HFFc6 (cell line): ENCODE measurements at regions not wholly inside any gene's neighbourhood (a gene's known extent, or its start where the extent isn't known, plus 50 kb on each side); places are given as distances from the start of the nearest gene placed in this dataset.
"Not testable (repeated sequence)": the region's sequence is repeated elsewhere in the genome, so short reads cannot be mapped to it uniquely, and the experiment has no call there.

Experiments
- DNase-seq: peaks from one replicate; pipeline ENCODE4 v3.0.0-alpha.2; 2018
- H3K27ac Mint-ChIP-seq: 2 replicates; pipeline ENCODE4 v1.8.0; 2020; ENCODE audit warnings: mild to moderate bottlenecking, mixed read lengths
- H3K27me3 Mint-ChIP-seq: 2 replicates; pipeline ENCODE4 v1.8.0; 2021; ENCODE audit warnings: mild to moderate bottlenecking, moderate library complexity, mixed read lengths; ENCODE audit not compliant: insufficient read depth
- H3K36me3 Mint-ChIP-seq: 2 replicates; pipeline ENCODE4 v1.8.0; 2021; ENCODE audit warnings: low read depth, mixed read lengths
- H3K4me1 Mint-ChIP-seq: 2 replicates; pipeline ENCODE4 v1.8.0; 2020; ENCODE audit warnings: low read depth, mixed read lengths
- H3K4me3 Mint-ChIP-seq: 2 replicates; pipeline ENCODE4 v1.8.0; 2020; ENCODE audit warnings: mild to moderate bottlenecking, moderate library complexity, mixed read lengths
- H3K9me3 Mint-ChIP-seq: 2 replicates; pipeline ENCODE4 v1.8.0; 2020; ENCODE audit warnings: mild to moderate bottlenecking, mixed read lengths
- TF ChIP-seq, protein P1 (sequence below): fragments of 200-600 bp; sonication (generic); IDR thresholded peaks from 2 replicates; pipeline ENCODE4 v1.5.0; 2021; ENCODE audit warnings: antibody characterized with exemption, mild to moderate bottlenecking

DNA sequence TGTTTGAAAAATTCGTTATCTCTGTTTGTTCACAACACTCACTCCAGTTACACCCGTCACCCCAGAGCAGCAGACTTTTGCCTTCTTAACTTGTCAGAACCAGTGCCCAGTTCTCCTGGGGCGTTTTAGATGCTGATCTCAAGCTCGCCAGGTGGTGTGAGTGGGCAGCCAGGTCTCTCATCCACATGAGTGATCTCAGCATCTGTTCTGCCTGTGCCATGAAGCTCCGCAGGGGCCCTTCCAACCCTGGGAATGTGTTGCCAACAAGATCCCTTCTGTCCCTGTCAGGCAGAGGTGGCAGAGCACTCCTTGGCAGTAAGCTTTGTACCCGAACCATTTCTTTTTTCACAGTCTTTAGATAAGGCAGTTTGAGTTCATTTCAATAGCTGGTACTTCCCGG is 896.5 kb downstream of the UQCRFS1 start:
- no peaks in the 10 kb centered on the region for H3K36me3 Mint-ChIP-seq
- no peaks in the 10 kb centered on the region for H3K4me1 Mint-ChIP-seq
- TF ChIP-seq, protein P1, sequence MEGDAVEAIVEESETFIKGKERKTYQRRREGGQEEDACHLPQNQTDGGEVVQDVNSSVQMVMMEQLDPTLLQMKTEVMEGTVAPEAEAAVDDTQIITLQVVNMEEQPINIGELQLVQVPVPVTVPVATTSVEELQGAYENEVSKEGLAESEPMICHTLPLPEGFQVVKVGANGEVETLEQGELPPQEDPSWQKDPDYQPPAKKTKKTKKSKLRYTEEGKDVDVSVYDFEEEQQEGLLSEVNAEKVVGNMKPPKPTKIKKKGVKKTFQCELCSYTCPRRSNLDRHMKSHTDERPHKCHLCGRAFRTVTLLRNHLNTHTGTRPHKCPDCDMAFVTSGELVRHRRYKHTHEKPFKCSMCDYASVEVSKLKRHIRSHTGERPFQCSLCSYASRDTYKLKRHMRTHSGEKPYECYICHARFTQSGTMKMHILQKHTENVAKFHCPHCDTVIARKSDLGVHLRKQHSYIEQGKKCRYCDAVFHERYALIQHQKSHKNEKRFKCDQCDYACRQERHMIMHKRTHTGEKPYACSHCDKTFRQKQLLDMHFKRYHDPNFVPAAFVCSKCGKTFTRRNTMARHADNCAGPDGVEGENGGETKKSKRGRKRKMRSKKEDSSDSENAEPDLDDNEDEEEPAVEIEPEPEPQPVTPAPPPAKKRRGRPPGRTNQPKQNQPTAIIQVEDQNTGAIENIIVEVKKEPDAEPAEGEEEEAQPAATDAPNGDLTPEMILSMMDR: no peak
- H3K4me3 Mint-ChIP-seq: no peak overlapping the region
- H3K9me3 Mint-ChIP-seq: peaks cover 21% of the 10 kb centered on the region
- no peak for DNase-seq
- no peaks in the 10 kb centered on the region for H3K27me3 Mint-ChIP-seq
- H3K27ac Mint-ChIP-seq: no peak overlapping the region

DNA sequence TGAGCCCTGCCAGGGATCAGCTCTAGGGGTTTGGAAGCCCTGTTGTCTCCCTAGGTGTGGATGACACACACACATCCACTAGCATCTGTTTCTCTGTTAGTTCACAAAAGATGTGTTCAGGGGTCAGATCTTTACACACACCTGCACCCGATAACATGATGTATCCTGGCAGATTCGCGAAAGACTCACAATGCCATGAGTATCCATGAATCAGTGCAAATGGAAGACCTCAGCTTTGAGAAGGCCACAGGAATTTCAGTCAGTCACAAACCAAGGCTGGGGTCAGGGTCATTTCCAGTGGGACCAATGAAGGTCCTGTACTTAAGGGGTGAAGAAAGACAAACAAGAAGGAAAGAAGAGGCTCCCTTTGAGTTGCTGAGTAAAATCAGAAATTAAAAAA is 898.2 kb downstream of the UQCRFS1 start:
- H3K4me1 Mint-ChIP-seq: no peaks in the 10 kb centered on the region
- H3K4me3 Mint-ChIP-seq: no peak overlapping the region
- peaks cover 21% of the 10 kb centered on the region for H3K9me3 Mint-ChIP-seq
- H3K27me3 Mint-ChIP-seq: no peaks in the 10 kb centered on the region
- H3K36me3 Mint-ChIP-seq: no peaks in the 10 kb centered on the region
- H3K27ac Mint-ChIP-seq: no peak overlapping the region
- no peak for DNase-seq
- TF ChIP-seq, protein P1: no peak

DNA sequence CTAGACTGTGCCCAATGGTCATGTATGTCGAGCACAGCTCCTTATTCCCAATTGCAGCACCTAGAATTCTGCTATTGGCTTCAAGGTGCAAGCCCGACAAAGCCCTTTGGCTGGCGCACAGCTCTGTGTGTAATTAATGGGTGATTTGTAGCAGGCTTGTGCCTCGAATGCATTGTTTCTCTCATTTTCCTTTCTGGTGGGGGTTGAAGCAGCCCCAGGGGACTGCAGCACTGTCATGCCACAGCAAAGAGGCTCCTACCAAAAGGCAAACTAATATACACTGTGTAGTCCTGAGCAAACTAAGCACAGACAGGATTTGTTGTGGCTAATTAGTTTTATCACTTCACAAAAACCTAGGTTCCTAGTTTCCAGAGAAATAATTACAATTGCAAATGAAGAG is 898.7 kb downstream of the UQCRFS1 start:
- Mint-ChIP-seq H3K9me3 (peaks cover 21% of the 10 kb centered on the region), H3K27ac (no peak overlapping the region), H3K4me3 (no peak overlapping the region), H3K4me1 (no peaks in the 10 kb centered on the region), H3K27me3 (no peaks in the 10 kb centered on the region), H3K36me3 (no peaks in the 10 kb centered on the region)
- no peak for DNase-seq
- TF ChIP-seq, protein P1: no peak

DNA sequence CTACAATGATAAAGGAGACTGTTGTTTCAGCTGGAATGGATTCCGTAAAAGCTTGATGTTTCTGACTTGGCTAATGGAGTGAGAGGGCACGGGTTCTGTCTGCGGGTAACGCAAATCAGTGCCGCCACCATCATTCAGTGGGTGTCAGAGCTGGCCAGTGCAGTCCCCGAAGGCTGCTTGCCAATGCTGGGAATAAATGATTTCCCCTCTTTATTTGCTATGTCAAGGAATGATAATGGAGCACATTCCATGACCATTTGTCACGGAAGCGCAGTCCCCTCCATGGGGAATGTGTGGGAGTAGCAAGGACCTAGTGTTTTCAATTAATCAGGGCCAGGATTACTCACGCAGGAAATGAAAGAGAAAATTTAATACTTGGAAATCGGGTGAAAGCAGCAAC is 899.3 kb downstream of the UQCRFS1 start:
- no peak overlapping the region for H3K27ac Mint-ChIP-seq
- TF ChIP-seq, protein P1: no peak
- no peaks in the 10 kb centered on the region for H3K4me1 Mint-ChIP-seq
- H3K4me3 Mint-ChIP-seq: no peak overlapping the region
- no peak for DNase-seq
- peaks cover 27% of the 10 kb centered on the region for H3K9me3 Mint-ChIP-seq
- H3K36me3 Mint-ChIP-seq: no peaks in the 10 kb centered on the region
- H3K27me3 Mint-ChIP-seq: no peaks in the 10 kb centered on the region

DNA sequence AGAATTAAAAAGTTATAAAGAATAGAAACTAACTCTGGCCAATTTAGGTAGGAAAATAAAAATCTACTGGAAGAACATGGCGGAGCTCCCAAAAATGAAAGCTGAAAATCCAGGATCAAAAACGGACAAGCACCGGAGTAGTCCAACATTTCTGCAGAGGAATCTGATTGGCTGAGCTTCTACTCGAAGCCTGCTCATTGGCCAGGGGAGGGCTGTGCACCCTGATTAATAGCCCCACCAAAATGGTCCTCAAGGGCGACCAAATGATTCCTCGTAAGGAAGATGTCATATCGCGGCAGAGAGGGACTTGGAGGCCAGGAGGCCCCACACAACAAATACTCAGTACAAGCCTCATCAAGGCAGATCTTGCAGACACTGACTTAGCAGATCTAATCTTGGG is 900.7 kb downstream of the UQCRFS1 start:
- Mint-ChIP-seq H3K4me1 (no peaks in the 10 kb centered on the region), H3K27me3 (no peaks in the 10 kb centered on the region), H3K4me3 (no peak overlapping the region), H3K9me3 (peaks cover 28% of the 10 kb centered on the region), H3K36me3 (no peaks in the 10 kb centered on the region), H3K27ac (no peak overlapping the region)
- DNase-seq: no peak
- TF ChIP-seq, protein P1: no peak

DNA sequence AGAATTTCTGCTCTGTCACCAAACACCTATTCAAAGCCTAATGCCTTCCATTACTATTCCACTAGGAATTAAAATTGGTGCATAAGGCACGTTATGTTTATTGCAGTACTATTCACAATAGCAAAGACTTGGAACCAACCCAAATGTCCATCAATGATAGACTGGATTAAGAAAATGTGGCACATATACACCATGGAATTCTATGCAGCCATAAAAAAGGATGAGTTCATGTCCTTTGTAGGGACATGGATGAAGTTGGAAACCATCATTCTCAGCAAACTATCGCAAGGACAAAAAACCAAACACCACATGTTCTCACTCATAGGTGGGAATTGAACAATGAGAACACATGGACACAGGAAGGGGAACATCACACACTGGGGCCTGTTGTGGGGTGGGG is 902.1 kb downstream of the UQCRFS1 start:
- H3K4me1 Mint-ChIP-seq, DNase-seq, H3K27me3 Mint-ChIP-seq, H3K27ac Mint-ChIP-seq, H3K4me3 Mint-ChIP-seq, H3K36me3 Mint-ChIP-seq: not testable (repeated sequence)
- H3K9me3 Mint-ChIP-seq: peaks cover 23% of the 10 kb centered on the region
